HCT116 (cell line): ENCODE measurements at regions not wholly inside any gene's neighbourhood (a gene's known extent, or its start where the extent isn't known, plus 50 kb on each side); places are given as distances from the start of the nearest gene placed in this dataset.

Experiments
- ATAC-seq: fragments of 200-7000 bp; cut with Tn5 transposase; 2 replicates; pipeline ENCODE4 v1.9.1; 2020; ENCODE audit warnings: mild to moderate bottlenecking, moderate library complexity
- BruUV-seq: library from RNA; stranded (reverse); fragments of 400-500 nt; replicated peaks from 2 replicates; lab custom pipeline; 2021; lab: Mats Ljungman, UMichigan
- CTCF ChIA-PET: fragments of 300-600 bp; sonication (Branson Sonifier 250); formaldehyde crosslinking; loops from one replicate; lab custom pipeline; 2021; ENCODE audit warnings: antibody characterized with exemption; lab: Charles Lee
- POLR2A ChIA-PET: fragments of 300-600, 350-600 bp; sonication (Branson Sonifier 250); formaldehyde crosslinking; loops from one replicate; lab custom pipeline; 2021; ENCODE audit warnings: antibody characterized with exemption; lab: Charles Lee
- RAD21 ChIA-PET, 2 experiments: fragments of 300-600 bp; sonication (Branson Sonifier 250); formaldehyde crosslinking; loops; one replicate each; lab custom pipeline; 2023; ENCODE audit warnings: low total read pairs in 2 of 2; ENCODE audit not compliant: uncharacterized antibody in 2 of 2, unreplicated experiment in 2 of 2, low non-redundant PET in 1 of 2; lab: Charles Lee
- DNase-seq: peaks from one replicate; pipeline ENCODE4 v3.0.0-alpha.2; 2010; ENCODE audit warnings: low read depth, low spot score
- H2AFZ ChIP-seq: fragments of 200-600 bp; shearing (Covaris generic), sonication (generic); 2 replicates; pipeline ENCODE4 v1.6.1; 2017; ENCODE audit warnings: low read depth, mixed run types, mixed read lengths, antibody characterized with exemption, low read length; ENCODE audit not compliant: poor library complexity, severe bottlenecking
- H3K27ac ChIP-seq: 2 replicates; pipeline ENCODE4 v1.5.1; 2012; ENCODE audit warnings: low read depth, low read length
- H3K27me3 ChIP-seq: fragments of 200-600 bp; sonication (generic); 2 replicates; pipeline ENCODE4 v1.6.1; 2016; ENCODE audit warnings: mixed run types, low read length, mixed read lengths; ENCODE audit not compliant: insufficient read depth
- H3K36me3 ChIP-seq, 2 experiments: fragments of 200-500 bp in 1 of 2; fragments of 200-600 bp in 1 of 2; sonication (Bioruptor generic) in 1 of 2; sonication (generic) in 1 of 2; 2 replicates each; pipeline versions ENCODE4 v1.5.1 to v1.6.1; 2014 to 2016; ENCODE audit warnings: low read length in 2 of 2, inconsistent platforms in 1 of 2, mixed read lengths in 1 of 2, mixed run types in 1 of 2; ENCODE audit not compliant: insufficient read depth in 2 of 2, control insufficient read depth in 1 of 2
- H3K4me1 ChIP-seq, 2 experiments: fragments of 200-600 bp in 1 of 2; sonication (generic) in 1 of 2; 2 replicates each; pipeline versions ENCODE4 v1.5.1 to v1.6.1; 2012 to 2017; ENCODE audit warnings: low read length in 2 of 2, inconsistent platforms in 1 of 2, mild to moderate bottlenecking in 1 of 2, mixed read lengths in 1 of 2, mixed run types in 1 of 2, moderate library complexity in 1 of 2; ENCODE audit not compliant: insufficient read depth in 2 of 2, control insufficient read depth in 1 of 2
- H3K4me2 ChIP-seq: fragments of 200-600 bp; sonication (generic); 2 replicates; pipeline ENCODE4 v1.6.1; 2017; ENCODE audit warnings: mixed run types, low read length, mixed read lengths
- H3K4me3 ChIP-seq, 2 experiments: fragments of 200-600 bp in 1 of 2; sonication (generic) in 1 of 2; replicated peaks in 1 of 2; 2 replicates each; pipeline ENCODE4 v1.5.1; 2011 to 2016; ENCODE audit warnings: low read length in 2 of 2, control low read depth in 1 of 2, low read depth in 1 of 2, mild to moderate bottlenecking in 1 of 2, mixed read lengths in 1 of 2, mixed run types in 1 of 2
- H3K79me2 ChIP-seq: fragments of 200-600 bp; sonication (generic); 2 replicates; pipeline ENCODE4 v1.6.1; 2017; ENCODE audit warnings: mild to moderate bottlenecking, mixed run types, low read length, moderate library complexity, mixed read lengths; ENCODE audit not compliant: insufficient read depth
- H3K9ac ChIP-seq: fragments of 200-600 bp; sonication (generic); 2 replicates; pipeline ENCODE4 v1.6.1; 2016; ENCODE audit warnings: low read length, mixed read lengths
- H3K9me2 ChIP-seq: fragments of 200-600 bp; sonication (generic), shearing (Covaris generic); 2 replicates; pipeline ENCODE4 v1.6.1; 2017; ENCODE audit warnings: mixed run types, mild to moderate bottlenecking, moderate library complexity; ENCODE audit not compliant: insufficient read depth
- H3K9me3 ChIP-seq, 2 experiments: fragments of 200-500 bp in 1 of 2; fragments of 200-600 bp in 1 of 2; sonication (Bioruptor generic) in 1 of 2; sonication (generic) in 1 of 2; 2 replicates each; pipeline ENCODE4 v1.6.1; 2014 to 2017; ENCODE audit warnings: low read length in 2 of 2, mixed read lengths in 2 of 2, inconsistent platforms in 1 of 2, low read depth in 1 of 2, mild to moderate bottlenecking in 1 of 2, mixed run types in 1 of 2, moderate library complexity in 1 of 2; ENCODE audit not compliant: control insufficient read depth in 1 of 2, insufficient read depth in 1 of 2
- H4K20me1 ChIP-seq: fragments of 200-600 bp; sonication (generic), shearing (Covaris generic); 2 replicates; pipeline ENCODE4 v1.6.1; 2017; ENCODE audit warnings: mixed run types, mild to moderate bottlenecking, moderate library complexity; ENCODE audit not compliant: insufficient read depth
- ATF3 ChIP-seq: IDR thresholded peaks from 2 replicates; pipeline ENCODE4 v1.6.1; 2012
- CBX3 ChIP-seq: IDR thresholded peaks from 2 replicates; pipeline ENCODE4 v1.6.1; 2012; ENCODE audit warnings: low read depth
- CEBPB ChIP-seq: IDR thresholded peaks from 2 replicates; pipeline ENCODE4 v1.6.1; 2012; ENCODE audit warnings: low read depth
- EGR1 ChIP-seq: IDR thresholded peaks from 2 replicates; pipeline ENCODE4 v1.6.1; 2012; ENCODE audit warnings: low read depth
- EZH2 ChIP-seq: fragments of 200-600 bp; sonication (generic); IDR thresholded peaks from 2 replicates; pipeline ENCODE4 v1.6.1; 2017; ENCODE audit warnings: antibody characterized with exemption, mixed run types
- EZH2phosphoT487 ChIP-seq: fragments of 200-600 bp; IDR thresholded peaks from 2 replicates; pipeline ENCODE4 v1.6.1; 2018; ENCODE audit warnings: antibody characterized with exemption, borderline replicate concordance
- JUND ChIP-seq: IDR thresholded peaks from 2 replicates; pipeline ENCODE4 v1.6.1; 2012
- MAX ChIP-seq: IDR thresholded peaks from 2 replicates; pipeline ENCODE4 v1.6.1; 2012
- POLR2A ChIP-seq: IDR thresholded peaks from 2 replicates; pipeline ENCODE4 v1.7.0; 2011; ENCODE audit warnings: borderline replicate concordance; ENCODE audit not compliant: insufficient read depth, insufficient read length; ENCODE audit errors: extremely low read depth
- POLR2AphosphoS5 ChIP-seq: IDR thresholded peaks from 2 replicates; pipeline ENCODE4 v1.6.1; 2011; ENCODE audit warnings: mild to moderate bottlenecking, low read depth, low read length, moderate library complexity
- RAD21 ChIP-seq: IDR thresholded peaks from 2 replicates; pipeline ENCODE4 v1.6.1; 2012; ENCODE audit warnings: low read depth, mild to moderate bottlenecking
- SIN3A ChIP-seq: IDR thresholded peaks from 2 replicates; pipeline ENCODE4 v1.6.1; 2012; ENCODE audit warnings: low read depth
- SP1 ChIP-seq: IDR thresholded peaks from 2 replicates; pipeline ENCODE4 v1.6.1; 2012; ENCODE audit warnings: low read depth
- SRF ChIP-seq: IDR thresholded peaks from 2 replicates; pipeline ENCODE4 v1.6.1; 2012; ENCODE audit warnings: low read depth
- TCF7L2 ChIP-seq: IDR thresholded peaks from 2 replicates; pipeline ENCODE4 v1.7.0; 2011; ENCODE audit warnings: borderline replicate concordance, inconsistent platforms; ENCODE audit not compliant: insufficient read depth, insufficient read length; ENCODE audit errors: extremely low read depth
- YY1 ChIP-seq: IDR thresholded peaks from 2 replicates; pipeline ENCODE4 v1.6.1; 2011; ENCODE audit warnings: low read length, low read depth, moderate library complexity, mild to moderate bottlenecking; ENCODE audit not compliant: insufficient replicate concordance; ENCODE audit errors: extremely low read depth
- ZBTB33 ChIP-seq: IDR thresholded peaks from 2 replicates; pipeline ENCODE4 v1.6.1; 2011; ENCODE audit warnings: mild to moderate bottlenecking, low read length, moderate library complexity; ENCODE audit not compliant: insufficient replicate concordance; ENCODE audit errors: extremely low read depth
- ZFX ChIP-seq: fragments of 450-650 bp; IDR thresholded peaks from 2 replicates; pipeline ENCODE4 v1.6.1; 2017
- intact Hi-C: fragments of 100-400 bp; cut with micrococcal nuclease; formaldehyde crosslinking; loops from 2 replicates; pipeline ENCODE4 v1.10.0; 2022

- no peak overlapping the region for H3K27ac ChIP-seq
- ChIA-PET CTCF (no interaction called here), RAD21 (no interaction called here), POLR2A (no interaction called here)
- no peaks in the 10 kb centered on the region for H4K20me1 ChIP-seq
- ATAC-seq (no peak), DNase-seq (no peak)
- no peak overlapping the region for H2AFZ ChIP-seq
- intact Hi-C loops: no loop called here
- TF ChIP-seq EZH2 (no peak), SP1 (no peak), JUND (no peak), CEBPB (no peak), YY1 (no peak)
- no peaks in the 10 kb centered on the region; a peak in 1 of 4 replicates for H3K9me3 ChIP-seq
- no peak overlapping the region for H3K4me2 ChIP-seq
- H3K4me1 ChIP-seq: no peaks in the 10 kb centered on the region
- no peaks in the 10 kb centered on the region for H3K27me3 ChIP-seq
- no TSS peak for BruUV-seq
- no peak overlapping the region for H3K4me3 ChIP-seq
- H3K36me3 ChIP-seq: no peaks in the 10 kb centered on the region
- H3K9ac ChIP-seq: no peak overlapping the region
- H3K79me2 ChIP-seq: no peaks in the 10 kb centered on the region
- no peaks in the 10 kb centered on the region for H3K9me2 ChIP-seq
Observed at GRCh38 chr18:42264497-42264896, 309.5 kb downstream of the PIK3C3 start.

- POLR2A ChIA-PET: no interaction called here
- intact Hi-C loops: no loop called here
- TF ChIP-seq SIN3A (no peak), MAX (no peak), POLR2AphosphoS5 (no peak), RAD21 (no peak), EZH2 (no peak), POLR2A (no peak), CEBPB (no peak), TCF7L2 (no peak), EGR1 (no peak), EZH2phosphoT487 (no peak), ZFX (no peak), JUND (no peak), CBX3 (no peak), ATF3 (no peak), SRF (no peak), ZBTB33 (no peak)
Observed at GRCh38 chr18:42268186-42268725, 313.2 kb downstream of the PIK3C3 start.

More at GRCh38 chr18:42268186-42268725, 313.2 kb downstream of the PIK3C3 start:
- ChIA-PET CTCF (no interaction called here), RAD21 (no interaction called here)
- no peak overlapping the region for H3K4me3 ChIP-seq
- H3K4me1 ChIP-seq: no peaks in the 10 kb centered on the region
- DNase-seq (no peak), ATAC-seq (no peak)
- no peak overlapping the region for H2AFZ ChIP-seq
- BruUV-seq: no TSS peak
- peaks cover 0 to 3% of the 10 kb centered on the region in 2 experiments; a peak in 1 of 4 replicates for H3K9me3 ChIP-seq
- H3K27ac ChIP-seq: no peak overlapping the region
- no peaks in the 10 kb centered on the region for H3K27me3 ChIP-seq
- no peaks in the 10 kb centered on the region for H4K20me1 ChIP-seq
- H3K4me2 ChIP-seq: no peak overlapping the region
- H3K9ac ChIP-seq: no peak overlapping the region
- H3K9me2 ChIP-seq: no peaks in the 10 kb centered on the region
- H3K79me2 ChIP-seq: no peaks in the 10 kb centered on the region
- no peaks in the 10 kb centered on the region for H3K36me3 ChIP-seq
